MM.1S (cell line): ENCODE measurements at regions not wholly inside any gene's neighbourhood (a gene's known extent, or its start where the extent isn't known, plus 50 kb on each side); places are given as distances from the start of the nearest gene placed in this dataset.

Experiments
- EZH2 ChIP-seq: fragments of 300-600 bp; sonication (generic); optimal IDR thresholded peaks from 2 replicates; pipeline ENCODE3; 2017; ENCODE audit warnings: low read depth, mild to moderate bottlenecking, antibody characterized with exemption, low read length, mixed read lengths
- TF ChIP-seq, protein P1 (sequence below): fragments of 300-600 bp; sonication (generic); IDR thresholded peaks from 2 replicates; pipeline ENCODE4 v1.5.1; 2016; ENCODE audit warnings: antibody characterized with exemption, low read length, mixed read lengths

DNA sequence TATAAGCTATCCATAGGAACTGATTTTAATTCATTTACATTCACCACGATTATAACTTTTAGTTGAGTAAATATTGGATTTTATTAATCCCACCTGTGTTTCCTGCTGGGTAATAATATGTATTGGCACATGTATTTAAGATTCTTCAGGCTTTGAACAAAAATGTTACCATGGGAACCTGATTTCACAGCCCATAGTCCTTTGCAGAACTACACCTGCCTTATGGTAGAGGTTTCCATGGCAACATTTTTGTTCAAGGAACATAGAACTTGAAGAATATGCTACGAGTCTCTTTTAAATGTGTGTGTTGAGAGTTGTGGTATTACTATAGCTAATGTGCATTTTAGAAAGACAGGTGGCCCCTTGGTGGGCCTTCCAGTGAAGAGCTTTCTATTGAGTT is 317.4 kb downstream of the SAMD5 start:
- TF ChIP-seq, protein P1, sequence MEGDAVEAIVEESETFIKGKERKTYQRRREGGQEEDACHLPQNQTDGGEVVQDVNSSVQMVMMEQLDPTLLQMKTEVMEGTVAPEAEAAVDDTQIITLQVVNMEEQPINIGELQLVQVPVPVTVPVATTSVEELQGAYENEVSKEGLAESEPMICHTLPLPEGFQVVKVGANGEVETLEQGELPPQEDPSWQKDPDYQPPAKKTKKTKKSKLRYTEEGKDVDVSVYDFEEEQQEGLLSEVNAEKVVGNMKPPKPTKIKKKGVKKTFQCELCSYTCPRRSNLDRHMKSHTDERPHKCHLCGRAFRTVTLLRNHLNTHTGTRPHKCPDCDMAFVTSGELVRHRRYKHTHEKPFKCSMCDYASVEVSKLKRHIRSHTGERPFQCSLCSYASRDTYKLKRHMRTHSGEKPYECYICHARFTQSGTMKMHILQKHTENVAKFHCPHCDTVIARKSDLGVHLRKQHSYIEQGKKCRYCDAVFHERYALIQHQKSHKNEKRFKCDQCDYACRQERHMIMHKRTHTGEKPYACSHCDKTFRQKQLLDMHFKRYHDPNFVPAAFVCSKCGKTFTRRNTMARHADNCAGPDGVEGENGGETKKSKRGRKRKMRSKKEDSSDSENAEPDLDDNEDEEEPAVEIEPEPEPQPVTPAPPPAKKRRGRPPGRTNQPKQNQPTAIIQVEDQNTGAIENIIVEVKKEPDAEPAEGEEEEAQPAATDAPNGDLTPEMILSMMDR = no peak
- no peak for TF ChIP-seq EZH2
